GM21515 (cell line): ENCODE measurements at regions not wholly inside any gene's neighbourhood (a gene's known extent, or its start where the extent isn't known, plus 50 kb on each side); places are given as distances from the start of the nearest gene placed in this dataset.
"Not testable (repeated sequence)": the region's sequence is repeated elsewhere in the genome, so short reads cannot be mapped to it uniquely, and the experiment has no call there.

Experiments used
- ATAC-seq: cut with Tn5 transposase; IDR thresholded peaks from one replicate; pipeline ENCODE4 v1.9.1; 2021; ENCODE audit not compliant: unreplicated experiment

GRCh38 chr7:20083781-20084180 is 133.4 kb downstream of the MACC1 start:
- no peak for ATAC-seq

GRCh38 chr7:20079080-20079479 is 138.1 kb downstream of the MACC1 start:
- ATAC-seq, result no peak

- ATAC-seq, result no peak
These were observed 140.3 kb downstream of the MACC1 start for GRCh38 chr7:20076835-20077234.

- no peak for ATAC-seq
These were observed 141.0 kb downstream of the MACC1 start for GRCh38 chr7:20075992-20076820.

- no peak for ATAC-seq
These were observed 141.7 kb downstream of the MACC1 start for GRCh38 chr7:20075440-20075839.

GRCh38 chr7:20068004-20068403 is 149.2 kb downstream of the MACC1 start:
- not testable (repeated sequence) for ATAC-seq

- ATAC-seq, result peak; percentile 98
These were observed 152.0 kb downstream of the MACC1 start for GRCh38 chr7:20064974-20065862.

- ATAC-seq, result no peak
These were observed 152.8 kb downstream of the MACC1 start for GRCh38 chr7:20064181-20064970.

- no peak for ATAC-seq
These were observed 153.5 kb downstream of the MACC1 start for GRCh38 chr7:20063644-20064043.

GRCh38 chr7:20062932-20063331 is 154.3 kb downstream of the MACC1 start:
- no peak for ATAC-seq

- ATAC-seq, result no peak
These were observed 163.7 kb downstream of the MACC1 start for GRCh38 chr7:20053334-20054104.

- ATAC-seq, result no peak
These were observed 166.8 kb downstream of the MACC1 start for GRCh38 chr7:20050241-20050966.

GRCh38 chr7:20038676-20039075 is 178.5 kb downstream of the MACC1 start:
- ATAC-seq, result no peak

- ATAC-seq, result no peak
These were observed 181.8 kb downstream of the MACC1 start for GRCh38 chr7:20035279-20035875.

- no peak for ATAC-seq
These were observed 183.4 kb downstream of the MACC1 start for GRCh38 chr7:20033621-20034400.

GRCh38 chr7:20032741-20033140 is 184.4 kb downstream of the MACC1 start:
- no peak for ATAC-seq

GRCh38 chr7:20030915-20031362 is 186.2 kb downstream of the MACC1 start:
- peak; percentile 54 for ATAC-seq

- peak; percentile 72 for ATAC-seq
These were observed 186.8 kb downstream of the MACC1 start for GRCh38 chr7:20030417-20030816.
